ENCODE measurements at regions not wholly inside any gene's neighbourhood (a gene's known extent, or its start where the extent isn't known, plus 50 kb on each side); places are given as distances from the start of the nearest gene placed in this dataset.

DNA sequence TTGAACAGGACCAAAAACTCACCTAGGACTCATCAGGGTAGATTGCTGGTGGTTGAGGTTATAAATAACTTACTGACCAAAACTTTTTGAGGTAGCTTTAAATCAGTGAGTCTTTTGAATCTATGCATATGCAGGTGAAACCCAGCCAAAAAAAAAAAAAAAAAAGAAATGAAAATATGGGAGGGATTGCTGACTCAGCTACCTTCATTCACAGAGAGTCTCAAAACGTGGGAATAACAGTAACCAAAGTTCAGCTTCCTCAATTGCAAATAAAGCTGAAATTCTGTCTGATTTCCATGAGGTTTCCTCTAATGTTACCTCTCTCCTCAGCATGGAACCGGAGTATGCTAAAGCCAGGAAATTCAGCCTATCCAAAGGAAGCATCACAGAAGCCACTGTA is 95.2 kb upstream of the SEMA6D start:
- H3K27ac ChIP-seq (ENCODE audit: low read depth, low read length): no peak overlapping the region
- Mint-ChIP-seq H3K27ac (no peak overlapping the region), H3K27me3 (peaks cover 0 to 15% (median 5%) of the 10 kb centered on the region in 5 donors), H3K4me3 (no peak overlapping the region), H3K9me3 (peaks cover 0 to 7% (median 0%) of the 10 kb centered on the region in 11 donors), H3K4me1 (no peaks in the 10 kb centered on the region), H3K36me3 (no peaks in the 10 kb centered on the region)
- no peak overlapping the region for H3K4me3 ChIP-seq (ENCODE audit: low read length)
- no peaks in the 10 kb centered on the region for H3K4me1 ChIP-seq (ENCODE audit: control insufficient read depth in 2 of 2, insufficient read depth in 2 of 2, low read length in 2 of 2)
- no peaks in the 10 kb centered on the region for H3K36me3 ChIP-seq (ENCODE audit: control insufficient read depth in 2 of 3, insufficient read depth in 3 of 3, low read length in 3 of 3)
- no peak for DNase-seq
- intact Hi-C loops (cut with micrococcal nuclease): no loop called here
- H3K27me3 ChIP-seq (ENCODE audit: control insufficient read depth in 2 of 2, insufficient read depth in 2 of 2, low read length in 2 of 2): no peaks in the 10 kb centered on the region
- CTCF ChIA-PET: no interaction called here
- ATAC-seq: no peak
- H3K9me3 ChIP-seq (ENCODE audit: control insufficient read depth in 2 of 3, low read length in 3 of 3): no peaks in the 10 kb centered on the region
- POLR2A ChIA-PET: no interaction called here

DNA sequence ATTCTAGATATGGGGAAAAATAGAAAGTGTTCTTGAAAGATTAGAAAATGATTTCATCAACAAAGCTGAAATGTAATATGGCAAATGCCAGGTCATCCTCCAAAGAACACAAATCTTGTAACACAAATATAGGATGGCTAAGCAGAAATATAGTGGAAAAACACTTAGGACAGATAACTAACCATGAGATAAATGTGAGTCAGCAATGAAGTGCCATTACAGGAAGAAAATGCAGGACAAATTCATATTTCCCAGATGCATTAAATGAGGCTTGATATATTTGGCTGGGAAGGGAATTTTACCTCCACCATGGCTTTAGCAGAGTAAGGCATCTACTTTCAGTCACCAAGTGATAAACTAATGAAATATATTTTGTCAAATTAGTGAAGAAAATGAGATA is 92.8 kb upstream of the SEMA6D start:
- Mint-ChIP-seq H3K27ac (no peak overlapping the region), H3K36me3 (no peaks in the 10 kb centered on the region), H3K27me3 (peaks cover 0 to 12% (median 3%) of the 10 kb centered on the region in 5 donors), H3K4me1 (no peaks in the 10 kb centered on the region), H3K4me3 (no peak overlapping the region), H3K9me3 (peaks cover 0 to 7% (median 0%) of the 10 kb centered on the region in 11 donors)
- no peak overlapping the region for H3K27ac ChIP-seq (ENCODE audit: low read depth, low read length)
- intact Hi-C loops (cut with micrococcal nuclease): no loop called here
- H3K4me3 ChIP-seq (ENCODE audit: low read length): no peak overlapping the region
- no peaks in the 10 kb centered on the region for H3K27me3 ChIP-seq (ENCODE audit: control insufficient read depth in 2 of 2, insufficient read depth in 2 of 2, low read length in 2 of 2)
- no peaks in the 10 kb centered on the region for H3K4me1 ChIP-seq (ENCODE audit: control insufficient read depth in 2 of 2, insufficient read depth in 2 of 2, low read length in 2 of 2)
- H3K9me3 ChIP-seq (ENCODE audit: control insufficient read depth in 2 of 3, low read length in 3 of 3): no peaks in the 10 kb centered on the region
- POLR2A ChIA-PET: no interaction called here
- DNase-seq: no peak
- no peaks in the 10 kb centered on the region for H3K36me3 ChIP-seq (ENCODE audit: control insufficient read depth in 2 of 3, insufficient read depth in 3 of 3, low read length in 3 of 3)
- CTCF ChIA-PET: no interaction called here
- ATAC-seq: no peak

DNA sequence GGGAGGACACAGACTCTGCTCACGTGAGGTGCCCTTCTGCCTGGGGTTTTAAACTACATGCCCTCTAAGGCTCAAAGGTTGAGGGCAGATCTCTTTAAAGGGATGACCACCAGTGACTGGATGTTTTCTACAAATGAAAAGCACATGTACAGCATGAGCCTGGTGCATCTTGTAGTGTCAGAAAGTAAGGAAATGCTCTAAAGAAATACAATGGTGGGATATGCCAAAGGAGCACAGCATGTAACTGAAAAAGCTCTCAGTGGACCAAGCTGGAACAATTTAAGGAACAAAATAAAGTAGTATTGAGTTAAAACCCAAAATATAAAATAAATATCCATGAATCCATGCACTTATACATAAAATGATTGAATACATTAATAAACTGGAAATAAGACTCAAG is 78.3 kb upstream of the SEMA6D start:
- Mint-ChIP-seq H3K36me3 (no peaks in the 10 kb centered on the region), H3K9me3 (peaks cover 0 to 2% (median 0%) of the 10 kb centered on the region in 11 donors), H3K27me3 (peaks cover 0 to 19% (median 4%) of the 10 kb centered on the region in 5 donors), H3K4me1 (no peaks in the 10 kb centered on the region), H3K4me3 (no peak overlapping the region), H3K27ac (no peak overlapping the region)
- POLR2A ChIA-PET: no interaction called here
- DNase-seq: no peak
- Histone ChIP-seq H3K27me3 (ENCODE audit: control insufficient read depth in 2 of 2, insufficient read depth in 2 of 2, low read length in 2 of 2) (no peaks in the 10 kb centered on the region), H3K27ac (ENCODE audit: low read depth, low read length) (no peak overlapping the region), H3K4me3 (ENCODE audit: low read length) (no peak overlapping the region), H3K4me1 (ENCODE audit: control insufficient read depth in 2 of 2, insufficient read depth in 2 of 2, low read length in 2 of 2) (no peaks in the 10 kb centered on the region), H3K36me3 (ENCODE audit: control insufficient read depth in 2 of 3, insufficient read depth in 3 of 3, low read length in 3 of 3) (no peaks in the 10 kb centered on the region), H3K9me3 (ENCODE audit: control insufficient read depth in 2 of 3, low read length in 3 of 3) (no peaks in the 10 kb centered on the region)
- ATAC-seq: no peak
- CTCF ChIA-PET: no interaction called here
- intact Hi-C loops (cut with micrococcal nuclease): no loop called here

DNA sequence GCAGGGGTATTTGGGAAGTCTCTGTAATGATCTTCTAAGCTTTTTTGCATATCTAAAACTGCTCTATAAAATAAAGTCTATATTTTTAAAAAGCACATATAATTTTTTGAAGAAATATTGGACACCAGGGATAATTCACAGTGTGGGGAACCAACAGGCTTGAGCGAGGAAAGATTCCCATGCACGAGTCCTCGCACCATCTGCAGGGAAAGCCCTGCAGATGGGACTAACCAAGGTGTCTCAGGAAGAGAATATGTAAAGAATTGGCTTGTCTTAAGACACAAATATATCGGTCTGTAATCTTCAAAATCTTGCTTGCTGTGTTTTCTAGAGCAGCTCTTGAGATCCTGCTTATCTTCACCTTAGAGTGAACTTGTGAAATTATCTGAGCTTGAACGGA is 77.2 kb upstream of the SEMA6D start:
- Mint-ChIP-seq H3K36me3 (no peaks in the 10 kb centered on the region), H3K9me3 (peaks cover 0 to 2% (median 0%) of the 10 kb centered on the region in 11 donors), H3K4me1 (no peaks in the 10 kb centered on the region), H3K4me3 (no peak overlapping the region), H3K27ac (no peak overlapping the region), H3K27me3 (peaks cover 0 to 14% (median 4%) of the 10 kb centered on the region in 5 donors)
- no peaks in the 10 kb centered on the region for H3K4me1 ChIP-seq (ENCODE audit: control insufficient read depth in 2 of 2, insufficient read depth in 2 of 2, low read length in 2 of 2)
- H3K27ac ChIP-seq (ENCODE audit: low read depth, low read length): no peak overlapping the region
- DNase-seq: no peak
- no peak for ATAC-seq
- no peaks in the 10 kb centered on the region for H3K27me3 ChIP-seq (ENCODE audit: control insufficient read depth in 2 of 2, insufficient read depth in 2 of 2, low read length in 2 of 2)
- ChIA-PET CTCF (no interaction called here), POLR2A (no interaction called here)
- no peaks in the 10 kb centered on the region for H3K36me3 ChIP-seq (ENCODE audit: control insufficient read depth in 2 of 3, insufficient read depth in 3 of 3, low read length in 3 of 3)
- no peaks in the 10 kb centered on the region for H3K9me3 ChIP-seq (ENCODE audit: control insufficient read depth in 2 of 3, low read length in 3 of 3)
- no peak overlapping the region for H3K4me3 ChIP-seq (ENCODE audit: low read length)
- intact Hi-C loops (cut with micrococcal nuclease): no loop called here

DNA sequence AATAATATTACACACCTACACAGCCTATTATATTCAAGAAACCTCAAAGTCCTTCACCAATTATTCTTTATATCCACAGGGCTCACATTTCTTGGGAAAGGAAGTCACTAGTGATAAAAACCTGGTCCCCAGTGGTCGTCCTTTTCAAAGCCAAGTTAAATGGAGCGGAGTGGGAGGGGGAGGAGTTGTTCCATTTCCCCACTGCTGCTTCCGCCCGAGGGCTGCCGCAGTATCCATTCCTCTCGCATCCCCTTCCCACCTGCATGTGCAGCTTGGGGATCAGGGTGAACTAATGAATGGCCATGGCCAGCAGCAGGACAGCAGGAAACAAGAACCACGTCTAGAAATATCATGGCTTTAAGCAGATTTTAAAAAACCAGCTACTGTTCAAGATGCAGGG is 76.4 kb upstream of the SEMA6D start:
- H3K36me3 Mint-ChIP-seq: no peaks in the 10 kb centered on the region
- intact Hi-C loops (cut with micrococcal nuclease): no loop called here
- no peak overlapping the region for H3K27ac Mint-ChIP-seq
- H3K27me3 Mint-ChIP-seq: peaks cover 0 to 14% (median 4%) of the 10 kb centered on the region in 5 donors
- DNase-seq: no peak
- H3K4me1 Mint-ChIP-seq: no peaks in the 10 kb centered on the region
- H3K9me3 ChIP-seq (ENCODE audit: control insufficient read depth in 2 of 3, low read length in 3 of 3): no peaks in the 10 kb centered on the region
- no peak overlapping the region for H3K4me3 ChIP-seq (ENCODE audit: low read length)
- H3K36me3 ChIP-seq (ENCODE audit: control insufficient read depth in 2 of 3, insufficient read depth in 3 of 3, low read length in 3 of 3): no peaks in the 10 kb centered on the region
- no peak overlapping the region for H3K27ac ChIP-seq (ENCODE audit: low read depth, low read length)
- peaks cover 0 to 2% (median 0%) of the 10 kb centered on the region in 11 donors for H3K9me3 Mint-ChIP-seq
- ChIA-PET POLR2A (interaction anchor here (0.8 kb wide), 1 partner anchor 9 kb away, joined by 3 read pairs; no protein-coding TSS in a partner anchor), CTCF (no interaction called here)
- no peaks in the 10 kb centered on the region for H3K4me1 ChIP-seq (ENCODE audit: control insufficient read depth in 2 of 2, insufficient read depth in 2 of 2, low read length in 2 of 2)
- no peak for ATAC-seq
- H3K27me3 ChIP-seq (ENCODE audit: control insufficient read depth in 2 of 2, insufficient read depth in 2 of 2, low read length in 2 of 2): no peaks in the 10 kb centered on the region
- H3K4me3 Mint-ChIP-seq: no peak overlapping the region

DNA sequence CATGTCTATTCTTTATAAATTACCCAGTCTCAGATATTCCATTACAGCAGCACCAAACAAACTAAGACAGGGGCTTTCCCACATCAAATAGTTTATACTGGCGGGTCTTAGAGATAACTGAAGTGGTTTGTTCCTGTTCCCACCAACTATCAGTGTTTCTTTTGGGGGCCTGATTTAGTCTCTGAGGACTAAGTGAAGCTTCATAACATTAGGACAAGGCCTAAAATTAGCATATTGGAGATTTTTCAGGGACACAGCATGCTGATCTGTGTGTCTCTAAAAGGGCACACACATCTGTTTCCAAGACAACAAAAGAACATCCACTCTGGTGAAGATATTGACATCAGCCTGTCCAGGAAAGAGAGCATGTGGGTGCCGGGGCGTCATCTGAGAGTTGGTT is 72.6 kb upstream of the SEMA6D start:
- POLR2A ChIA-PET: no interaction called here
- Mint-ChIP-seq H3K4me1 (no peaks in the 10 kb centered on the region), H3K9me3 (peaks cover 0 to 3% (median 0%) of the 10 kb centered on the region in 11 donors), H3K36me3 (no peaks in the 10 kb centered on the region), H3K27ac (no peak overlapping the region), H3K4me3 (no peak overlapping the region), H3K27me3 (peaks cover 0 to 14% (median 4%) of the 10 kb centered on the region in 5 donors)
- Histone ChIP-seq H3K27me3 (ENCODE audit: control insufficient read depth in 2 of 2, insufficient read depth in 2 of 2, low read length in 2 of 2) (no peaks in the 10 kb centered on the region), H3K36me3 (ENCODE audit: control insufficient read depth in 2 of 3, insufficient read depth in 3 of 3, low read length in 3 of 3) (no peaks in the 10 kb centered on the region), H3K9me3 (ENCODE audit: control insufficient read depth in 2 of 3, low read length in 3 of 3) (no peaks in the 10 kb centered on the region), H3K4me3 (ENCODE audit: low read length) (no peak overlapping the region), H3K27ac (ENCODE audit: low read depth, low read length) (no peak overlapping the region), H3K4me1 (ENCODE audit: control insufficient read depth in 2 of 2, insufficient read depth in 2 of 2, low read length in 2 of 2) (no peaks in the 10 kb centered on the region)
- ATAC-seq: no peak
- CTCF ChIA-PET: no interaction called here
- no peak for DNase-seq
- intact Hi-C loops (cut with micrococcal nuclease): no loop called here

DNA sequence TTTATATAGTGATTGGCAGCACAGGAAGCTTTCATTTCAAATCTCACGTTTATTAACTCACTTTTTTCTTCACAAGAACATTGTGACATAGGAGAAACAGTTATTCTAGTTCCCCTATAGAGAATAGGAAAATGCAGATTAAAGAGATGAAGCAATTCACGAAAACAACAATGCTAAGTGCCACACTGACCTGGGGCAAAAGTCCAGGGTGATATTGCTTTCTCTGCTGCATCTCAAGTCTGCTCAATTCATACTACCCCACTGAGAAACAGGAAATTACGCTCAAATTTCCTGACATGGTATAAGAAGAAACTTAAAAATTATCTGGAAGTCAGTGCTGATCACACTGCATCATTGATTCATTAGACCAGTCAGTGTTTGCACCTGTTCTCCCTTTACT is 66.7 kb upstream of the SEMA6D start:
- H3K9me3 ChIP-seq (ENCODE audit: control insufficient read depth in 2 of 3, low read length in 3 of 3): no peaks in the 10 kb centered on the region
- H3K27me3 ChIP-seq (ENCODE audit: control insufficient read depth in 2 of 2, insufficient read depth in 2 of 2, low read length in 2 of 2): no peaks in the 10 kb centered on the region
- no peak overlapping the region for H3K27ac ChIP-seq (ENCODE audit: low read depth, low read length)
- POLR2A ChIA-PET: interaction anchor here (0.8 kb wide), 1 partner anchor 9 kb away, joined by 3 read pairs; no protein-coding TSS in a partner anchor
- CTCF ChIA-PET: no interaction called here
- no peak overlapping the region for H3K4me3 ChIP-seq (ENCODE audit: low read length)
- DNase-seq (no peak), ATAC-seq (no peak)
- Mint-ChIP-seq H3K36me3 (no peaks in the 10 kb centered on the region), H3K27ac (no peak overlapping the region), H3K27me3 (peaks cover 0 to 5% (median 0%) of the 10 kb centered on the region in 5 donors), H3K4me3 (no peak overlapping the region), H3K9me3 (peaks cover 0 to 5% (median 0%) of the 10 kb centered on the region in 11 donors), H3K4me1 (no peaks in the 10 kb centered on the region)
- H3K4me1 ChIP-seq (ENCODE audit: control insufficient read depth in 2 of 2, insufficient read depth in 2 of 2, low read length in 2 of 2): no peaks in the 10 kb centered on the region
- H3K36me3 ChIP-seq (ENCODE audit: control insufficient read depth in 2 of 3, insufficient read depth in 3 of 3, low read length in 3 of 3): no peaks in the 10 kb centered on the region
- intact Hi-C loops (cut with micrococcal nuclease): no loop called here

Measured in naive thymus-derived CD4-positive, alpha-beta T cell (primary cell).